SK-N-SH (cell line): ENCODE measurements at regions not wholly inside any gene's neighbourhood (a gene's known extent, or its start where the extent isn't known, plus 50 kb on each side); places are given as distances from the start of the nearest gene placed in this dataset.

ENCODE experiments used
- EP300 ChIP-seq, 2 experiments: IDR thresholded peaks; 2 replicates each; pipeline versions ENCODE4 v1.4.0 to v1.6.1; 2012; ENCODE audit warnings: borderline replicate concordance in 1 of 2, low read depth in 1 of 2, low read length in 1 of 2
- FOXJ3 ChIP-seq: sonication (generic); formaldehyde crosslinking; IDR thresholded peaks from 2 replicates; pipeline ENCODE4 v1.5.1; 2020; ENCODE audit warnings: mild to moderate bottlenecking, missing genetic modification reagents
- IRF3 ChIP-seq: fragments of 150-350 bp; IDR thresholded peaks from 2 replicates; pipeline ENCODE4 v1.6.1; 2016; ENCODE audit warnings: mild to moderate bottlenecking, low read depth, low read length
- NFIC ChIP-seq: IDR thresholded peaks from 2 replicates; pipeline ENCODE4 v1.4.0; 2012; ENCODE audit warnings: borderline replicate concordance
- REST ChIP-seq: IDR thresholded peaks from 2 replicates; pipeline ENCODE4 v1.6.1; 2012; ENCODE audit warnings: mild to moderate bottlenecking, low read depth, low read length, moderate library complexity
- TAF1 ChIP-seq: IDR thresholded peaks from 2 replicates; pipeline ENCODE4 v1.6.1; 2012; ENCODE audit warnings: low read depth, mild to moderate bottlenecking, low read length, moderate library complexity, borderline replicate concordance
- TCF12 ChIP-seq: IDR thresholded peaks from 2 replicates; pipeline ENCODE4 v1.4.0; 2012
- USF1 ChIP-seq: IDR thresholded peaks from 2 replicates; pipeline ENCODE4 v1.4.0; 2012; ENCODE audit warnings: low read depth, borderline replicate concordance
- TF ChIP-seq, protein P1 (sequence below): IDR thresholded peaks from 2 replicates; pipeline ENCODE4 v1.4.0; 2012; ENCODE audit warnings: low read depth, borderline replicate concordance
- TF ChIP-seq, protein P2 (sequence below): fragments of 200-600 bp; sonication (generic); IDR thresholded peaks from 2 replicates; pipeline ENCODE4 v1.6.1; 2017; ENCODE audit warnings: antibody characterized with exemption, mild to moderate bottlenecking, moderate library complexity

- TF ChIP-seq FOXJ3 (CRISPR knock-in tag) (no peak), EP300 (IDR thresholded peaks at IDR 0.05; ENCODE audit: borderline replicate concordance in 1 of 2, low read depth in 1 of 2, low read length in 1 of 2) (no peak), USF1 (no peak), TAF1 (no peak), IRF3 (no peak), TCF12 (no peak), REST (no peak), NFIC (no peak)
- TF ChIP-seq, protein P1, sequence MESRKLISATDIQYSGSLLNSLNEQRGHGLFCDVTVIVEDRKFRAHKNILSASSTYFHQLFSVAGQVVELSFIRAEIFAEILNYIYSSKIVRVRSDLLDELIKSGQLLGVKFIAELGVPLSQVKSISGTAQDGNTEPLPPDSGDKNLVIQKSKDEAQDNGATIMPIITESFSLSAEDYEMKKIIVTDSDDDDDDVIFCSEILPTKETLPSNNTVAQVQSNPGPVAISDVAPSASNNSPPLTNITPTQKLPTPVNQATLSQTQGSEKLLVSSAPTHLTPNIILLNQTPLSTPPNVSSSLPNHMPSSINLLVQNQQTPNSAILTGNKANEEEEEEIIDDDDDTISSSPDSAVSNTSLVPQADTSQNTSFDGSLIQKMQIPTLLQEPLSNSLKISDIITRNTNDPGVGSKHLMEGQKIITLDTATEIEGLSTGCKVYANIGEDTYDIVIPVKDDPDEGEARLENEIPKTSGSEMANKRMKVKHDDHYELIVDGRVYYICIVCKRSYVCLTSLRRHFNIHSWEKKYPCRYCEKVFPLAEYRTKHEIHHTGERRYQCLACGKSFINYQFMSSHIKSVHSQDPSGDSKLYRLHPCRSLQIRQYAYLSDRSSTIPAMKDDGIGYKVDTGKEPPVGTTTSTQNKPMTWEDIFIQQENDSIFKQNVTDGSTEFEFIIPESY = no peak
- TF ChIP-seq, protein P2, sequence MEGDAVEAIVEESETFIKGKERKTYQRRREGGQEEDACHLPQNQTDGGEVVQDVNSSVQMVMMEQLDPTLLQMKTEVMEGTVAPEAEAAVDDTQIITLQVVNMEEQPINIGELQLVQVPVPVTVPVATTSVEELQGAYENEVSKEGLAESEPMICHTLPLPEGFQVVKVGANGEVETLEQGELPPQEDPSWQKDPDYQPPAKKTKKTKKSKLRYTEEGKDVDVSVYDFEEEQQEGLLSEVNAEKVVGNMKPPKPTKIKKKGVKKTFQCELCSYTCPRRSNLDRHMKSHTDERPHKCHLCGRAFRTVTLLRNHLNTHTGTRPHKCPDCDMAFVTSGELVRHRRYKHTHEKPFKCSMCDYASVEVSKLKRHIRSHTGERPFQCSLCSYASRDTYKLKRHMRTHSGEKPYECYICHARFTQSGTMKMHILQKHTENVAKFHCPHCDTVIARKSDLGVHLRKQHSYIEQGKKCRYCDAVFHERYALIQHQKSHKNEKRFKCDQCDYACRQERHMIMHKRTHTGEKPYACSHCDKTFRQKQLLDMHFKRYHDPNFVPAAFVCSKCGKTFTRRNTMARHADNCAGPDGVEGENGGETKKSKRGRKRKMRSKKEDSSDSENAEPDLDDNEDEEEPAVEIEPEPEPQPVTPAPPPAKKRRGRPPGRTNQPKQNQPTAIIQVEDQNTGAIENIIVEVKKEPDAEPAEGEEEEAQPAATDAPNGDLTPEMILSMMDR = no peak
These were observed 1011.3 kb upstream of the WWC1 start for GRCh38 chr5:167280111-167280510.
